ENCODE measurements at regions not wholly inside any gene's neighbourhood (a gene's known extent, or its start where the extent isn't known, plus 50 kb on each side); places are given as distances from the start of the nearest gene placed in this dataset.

DNA sequence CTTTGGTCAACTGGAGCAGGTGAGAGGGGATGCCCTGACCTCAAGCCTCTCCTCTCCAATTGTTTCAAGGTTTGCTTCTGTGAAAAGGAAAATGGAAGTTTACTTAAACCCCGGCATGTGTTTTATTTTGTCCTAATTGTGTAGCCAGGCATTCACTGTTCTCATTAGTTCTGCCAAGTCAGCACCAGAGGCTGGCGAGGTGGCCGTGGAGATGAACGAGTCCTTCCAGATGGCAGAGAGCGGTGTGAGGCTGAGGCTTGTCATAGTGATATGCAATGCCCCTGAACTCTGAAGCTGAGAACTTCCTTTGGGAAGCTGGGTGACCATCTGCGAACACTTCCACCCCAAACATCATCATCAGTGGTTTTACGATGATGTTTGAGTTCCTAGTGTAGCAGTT lies 199.6 kb downstream of the TJP1 start:
- Histone ChIP-seq H3K4me2 (ENCODE audit: low read length) (no peak overlapping the region), H3K27ac (ENCODE audit: low read depth, low read length, poor library complexity, severe bottlenecking) (no peak overlapping the region), H4K20me1 (ENCODE audit: insufficient read depth, low read length) (no peaks in the 10 kb centered on the region), H3F3A (ENCODE audit: insufficient read depth, low read length) (no peaks in the 10 kb centered on the region), H3K79me2 (ENCODE audit: insufficient read depth, low read length) (no peaks in the 10 kb centered on the region), H3K36me3 (ENCODE audit: insufficient read depth, low read length) (no peaks in the 10 kb centered on the region), H3K9ac (ENCODE audit: low read length) (no peak overlapping the region), H3K9me2 (ENCODE audit: low read depth, low read length) (no peaks in the 10 kb centered on the region), H3K9me3 (ENCODE audit: low read length) (no peaks in the 10 kb centered on the region), H2AFZ (ENCODE audit: low read length) (no peak overlapping the region), H3K4me1 (ENCODE audit: insufficient read depth, low read length, severe bottlenecking) (no peaks in the 10 kb centered on the region), H3K27me3 (ENCODE audit: insufficient read depth, low read length) (no peaks in the 10 kb centered on the region), H3K4me3 (ENCODE audit: low read depth, low read length, poor library complexity, severe bottlenecking) (no peak overlapping the region)
- no peak for TF ChIP-seq EZH2 (IDR thresholded peaks at IDR 0.05; ENCODE audit: borderline replicate concordance, low read length)
- TF ChIP-seq, protein P1, sequence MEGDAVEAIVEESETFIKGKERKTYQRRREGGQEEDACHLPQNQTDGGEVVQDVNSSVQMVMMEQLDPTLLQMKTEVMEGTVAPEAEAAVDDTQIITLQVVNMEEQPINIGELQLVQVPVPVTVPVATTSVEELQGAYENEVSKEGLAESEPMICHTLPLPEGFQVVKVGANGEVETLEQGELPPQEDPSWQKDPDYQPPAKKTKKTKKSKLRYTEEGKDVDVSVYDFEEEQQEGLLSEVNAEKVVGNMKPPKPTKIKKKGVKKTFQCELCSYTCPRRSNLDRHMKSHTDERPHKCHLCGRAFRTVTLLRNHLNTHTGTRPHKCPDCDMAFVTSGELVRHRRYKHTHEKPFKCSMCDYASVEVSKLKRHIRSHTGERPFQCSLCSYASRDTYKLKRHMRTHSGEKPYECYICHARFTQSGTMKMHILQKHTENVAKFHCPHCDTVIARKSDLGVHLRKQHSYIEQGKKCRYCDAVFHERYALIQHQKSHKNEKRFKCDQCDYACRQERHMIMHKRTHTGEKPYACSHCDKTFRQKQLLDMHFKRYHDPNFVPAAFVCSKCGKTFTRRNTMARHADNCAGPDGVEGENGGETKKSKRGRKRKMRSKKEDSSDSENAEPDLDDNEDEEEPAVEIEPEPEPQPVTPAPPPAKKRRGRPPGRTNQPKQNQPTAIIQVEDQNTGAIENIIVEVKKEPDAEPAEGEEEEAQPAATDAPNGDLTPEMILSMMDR (IDR thresholded peaks at IDR 0.05; ENCODE audit: low read length): no peak

DNA sequence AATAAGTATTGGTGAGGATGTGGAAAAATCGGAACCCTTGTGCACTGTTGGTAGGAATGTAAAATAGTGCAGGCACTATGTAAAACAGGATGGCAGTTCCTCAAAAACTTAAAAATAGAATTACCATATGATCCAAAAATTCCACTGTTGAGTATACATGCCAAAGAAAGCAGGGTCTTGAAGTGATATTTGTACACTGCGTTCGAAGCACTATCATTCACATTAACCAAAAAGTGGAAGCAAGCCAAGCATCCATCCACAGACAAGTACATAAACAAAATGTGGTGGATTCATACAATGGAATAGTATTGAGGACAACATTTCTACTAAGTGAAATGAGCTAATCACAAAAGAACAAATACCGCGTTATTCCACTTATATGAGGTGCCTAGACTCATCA lies 200.7 kb downstream of the TJP1 start:
- no peaks in the 10 kb centered on the region for H3K9me2 ChIP-seq (ENCODE audit: low read depth, low read length)
- no peaks in the 10 kb centered on the region for H4K20me1 ChIP-seq (ENCODE audit: insufficient read depth, low read length)
- H3K4me2 ChIP-seq (ENCODE audit: low read length): no peak overlapping the region
- H3K4me3 ChIP-seq (ENCODE audit: low read depth, low read length, poor library complexity, severe bottlenecking): no peak overlapping the region
- no peaks in the 10 kb centered on the region for H3K36me3 ChIP-seq (ENCODE audit: insufficient read depth, low read length)
- H3K27me3 ChIP-seq (ENCODE audit: insufficient read depth, low read length): no peaks in the 10 kb centered on the region
- H3K9me3 ChIP-seq (ENCODE audit: low read length): no peaks in the 10 kb centered on the region
- no peak overlapping the region for H3K9ac ChIP-seq (ENCODE audit: low read length)
- H2AFZ ChIP-seq (ENCODE audit: low read length): no peak overlapping the region
- H3K27ac ChIP-seq (ENCODE audit: low read depth, low read length, poor library complexity, severe bottlenecking): no peak overlapping the region
- H3K79me2 ChIP-seq (ENCODE audit: insufficient read depth, low read length): no peaks in the 10 kb centered on the region
- TF ChIP-seq, protein P1 (IDR thresholded peaks at IDR 0.05; ENCODE audit: low read length): no peak
- TF ChIP-seq EZH2 (IDR thresholded peaks at IDR 0.05; ENCODE audit: borderline replicate concordance, low read length): no peak
- H3F3A ChIP-seq (ENCODE audit: insufficient read depth, low read length): no peaks in the 10 kb centered on the region
- no peaks in the 10 kb centered on the region for H3K4me1 ChIP-seq (ENCODE audit: insufficient read depth, low read length, severe bottlenecking)

DNA sequence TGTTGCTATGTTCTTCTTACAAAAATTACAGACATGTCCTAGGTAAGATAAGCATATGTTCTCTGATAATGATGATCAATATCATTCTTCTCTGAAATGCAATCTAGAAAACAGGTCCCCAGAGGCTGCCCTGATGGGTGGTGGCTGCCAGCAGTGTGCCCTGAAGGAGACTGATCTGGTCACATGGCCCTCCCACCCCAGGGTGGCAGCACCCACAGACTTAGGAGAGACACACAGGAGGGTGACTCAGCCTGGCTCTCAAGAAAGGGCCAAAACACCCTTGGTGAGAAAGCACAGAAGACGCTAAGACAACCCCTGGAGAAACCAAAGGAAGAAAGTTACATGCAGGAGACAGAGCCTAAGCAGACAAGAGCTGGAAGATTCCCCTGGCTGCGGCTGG lies 203.7 kb downstream of the TJP1 start:
- Histone ChIP-seq H3K9me3 (ENCODE audit: low read length) (no peaks in the 10 kb centered on the region), H4K20me1 (ENCODE audit: insufficient read depth, low read length) (no peaks in the 10 kb centered on the region), H3K4me1 (ENCODE audit: insufficient read depth, low read length, severe bottlenecking) (no peaks in the 10 kb centered on the region), H3K27me3 (ENCODE audit: insufficient read depth, low read length) (no peaks in the 10 kb centered on the region), H3F3A (ENCODE audit: insufficient read depth, low read length) (no peaks in the 10 kb centered on the region), H3K79me2 (ENCODE audit: insufficient read depth, low read length) (no peaks in the 10 kb centered on the region), H3K9ac (ENCODE audit: low read length) (no peak overlapping the region), H2AFZ (ENCODE audit: low read length) (no peak overlapping the region), H3K4me3 (ENCODE audit: low read depth, low read length, poor library complexity, severe bottlenecking) (no peak overlapping the region), H3K36me3 (ENCODE audit: insufficient read depth, low read length) (no peaks in the 10 kb centered on the region), H3K9me2 (ENCODE audit: low read depth, low read length) (no peaks in the 10 kb centered on the region), H3K4me2 (ENCODE audit: low read length) (no peak overlapping the region), H3K27ac (ENCODE audit: low read depth, low read length, poor library complexity, severe bottlenecking) (no peak overlapping the region)
- TF ChIP-seq EZH2 (IDR thresholded peaks at IDR 0.05; ENCODE audit: borderline replicate concordance, low read length): no peak

DNA sequence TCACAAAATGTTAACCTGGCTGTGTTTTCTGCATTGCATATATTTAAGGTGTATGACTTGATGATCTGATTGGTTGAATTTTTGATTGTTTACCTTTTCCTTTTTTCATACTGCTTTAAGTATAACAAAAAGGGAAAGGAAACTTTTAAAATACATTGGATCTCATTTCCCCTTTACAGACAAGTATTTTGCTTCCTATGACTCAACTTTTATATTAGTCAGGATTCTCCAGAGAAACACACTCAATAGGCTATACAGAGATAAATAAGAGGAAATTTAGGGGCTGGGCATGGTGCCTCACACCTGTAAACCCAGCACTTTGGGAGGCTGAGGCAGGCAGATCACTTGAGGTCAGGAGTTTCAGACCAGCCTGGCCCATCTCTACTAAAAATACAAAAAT lies 205.8 kb downstream of the TJP1 start:
- H3K9me2 ChIP-seq (ENCODE audit: low read depth, low read length): no peaks in the 10 kb centered on the region
- no peak overlapping the region for H3K4me2 ChIP-seq (ENCODE audit: low read length)
- H4K20me1 ChIP-seq (ENCODE audit: insufficient read depth, low read length): no peaks in the 10 kb centered on the region
- no peaks in the 10 kb centered on the region for H3K79me2 ChIP-seq (ENCODE audit: insufficient read depth, low read length)
- H3K9me3 ChIP-seq (ENCODE audit: low read length): no peaks in the 10 kb centered on the region
- H3K4me1 ChIP-seq (ENCODE audit: insufficient read depth, low read length, severe bottlenecking): no peaks in the 10 kb centered on the region
- H3K36me3 ChIP-seq (ENCODE audit: insufficient read depth, low read length): no peaks in the 10 kb centered on the region
- no peak overlapping the region for H2AFZ ChIP-seq (ENCODE audit: low read length)
- H3K4me3 ChIP-seq (ENCODE audit: low read depth, low read length, poor library complexity, severe bottlenecking): no peak overlapping the region
- no peak overlapping the region for H3K9ac ChIP-seq (ENCODE audit: low read length)
- TF ChIP-seq EZH2 (IDR thresholded peaks at IDR 0.05; ENCODE audit: borderline replicate concordance, low read length): no peak
- TF ChIP-seq, protein P1 (IDR thresholded peaks at IDR 0.05; ENCODE audit: low read length): no peak
- H3F3A ChIP-seq (ENCODE audit: insufficient read depth, low read length): no peaks in the 10 kb centered on the region
- no peak overlapping the region for H3K27ac ChIP-seq (ENCODE audit: low read depth, low read length, poor library complexity, severe bottlenecking)
- H3K27me3 ChIP-seq (ENCODE audit: insufficient read depth, low read length): no peaks in the 10 kb centered on the region
